ENCODE measurements at regions not wholly inside any gene's neighbourhood (a gene's known extent, or its start where the extent isn't known, plus 50 kb on each side); places are given as distances from the start of the nearest gene placed in this dataset.
A peak's percentile ranks its signal among the peaks of the same experiment; 100 is the strongest.

- no peak for TF ChIP-seq TCF12 (IDR thresholded peaks at IDR 0.05; ENCODE audit: low read depth, low read length)
Observed at GRCh38 chr5:130627145-130627544, 537.9 kb downstream of the HINT1 start (continued).

- Histone ChIP-seq H3K27ac (ENCODE audit: control insufficient read depth, insufficient read depth) (no peak overlapping the region), H3K4me3 (no peak overlapping the region), H3K27me3 (replicated peaks in 1 of 2; ENCODE audit: control insufficient read depth in 2 of 2, insufficient read depth in 2 of 2, low read length in 1 of 2) (no peaks in the 10 kb centered on the region), H3K9ac (ENCODE audit: control insufficient read depth, insufficient read depth, low read length) (no peak overlapping the region), H3K4me2 (ENCODE audit: control insufficient read depth, insufficient read depth) (no peak overlapping the region), H4K20me1 (ENCODE audit: control insufficient read depth, insufficient read depth) (no peaks in the 10 kb centered on the region), H3K79me2 (ENCODE audit: control insufficient read depth, insufficient read depth, low read length) (no peaks in the 10 kb centered on the region), H2AFZ (ENCODE audit: control insufficient read depth, low read depth, low read length) (no peak overlapping the region), H3K4me1 (ENCODE audit: control insufficient read depth, insufficient read depth, low read length) (no peaks in the 10 kb centered on the region), H3K9me3 (replicated peaks; ENCODE audit: control insufficient read depth, insufficient read depth, low read length) (no peaks in the 10 kb centered on the region), H3K36me3 (ENCODE audit: control insufficient read depth in 2 of 2, insufficient read depth in 2 of 2, low read length in 1 of 2) (no peaks in the 10 kb centered on the region)
- intact Hi-C loops (cut with micrococcal nuclease; ENCODE audit: unreplicated experiment): no loop called here
- ChIA-PET RAD21 (ENCODE audit: unreplicated experiment) (interaction anchor here (1.0 kb wide), 1 partner anchor 20 kb away, joined by 3 read pairs; no protein-coding TSS in a partner anchor), POLR2A (no interaction called here), SMC1A (ENCODE audit: uncharacterized antibody, unreplicated experiment) (no interaction called here), CTCF (no interaction called here)
- TF ChIP-seq NR2C1 (IDR thresholded peaks at IDR 0.05): no peak
- TF ChIP-seq USF1 (IDR thresholded peaks at IDR 0.05; ENCODE audit: borderline replicate concordance, extremely low read length, insufficient read depth, low read depth, low read length): no peak
- TF ChIP-seq PML (IDR thresholded peaks at IDR 0.05; ENCODE audit: low read length): no peak
- no peak for TF ChIP-seq STAT3 (IDR thresholded peaks at IDR 0.05; ENCODE audit: low read depth, low read length)
- TF ChIP-seq RFX5 (IDR thresholded peaks at IDR 0.05; ENCODE audit: low read depth, low read length): no peak
- TF ChIP-seq EED (IDR thresholded peaks at IDR 0.05; ENCODE audit: low read depth): no peak
- no peak for TF ChIP-seq E2F4 (IDR thresholded peaks at IDR 0.05; ENCODE audit: low read depth, low read length)
- no peak for TF ChIP-seq FOS (IDR thresholded peaks at IDR 0.05; ENCODE audit: borderline replicate concordance, extremely low read depth, insufficient read length)
- no peak for TF ChIP-seq POLR2AphosphoS2 (IDR thresholded peaks at IDR 0.05; ENCODE audit: low read depth, low read length)
- no peak for TF ChIP-seq SMAD1 (IDR thresholded peaks at IDR 0.05; ENCODE audit: low read depth, partially characterized antibody)
- TF ChIP-seq ZNF622 (IDR thresholded peaks at IDR 0.05): no peak
- TF ChIP-seq CBX3 (IDR thresholded peaks at IDR 0.05; ENCODE audit: borderline replicate concordance, low read depth): no peak
- no peak for TF ChIP-seq HCFC1 (IDR thresholded peaks at IDR 0.05; ENCODE audit: low read length)
- no peak for TF ChIP-seq ZBTB33 (IDR thresholded peaks at IDR 0.05)
- no peak for TF ChIP-seq MEF2A (IDR thresholded peaks at IDR 0.05; ENCODE audit: insufficient read depth, low read depth, low read length)
- TF ChIP-seq HDAC6 (IDR thresholded peaks at IDR 0.05; ENCODE audit: unreplicated experiment): no peak
- no peak for TF ChIP-seq HSF1 (IDR thresholded peaks at IDR 0.05; ENCODE audit: low read depth, low read length)
- in situ Hi-C loops (cut with MboI): no loop called here
- ATAC-seq: peak; percentile 68
- no peak for DNase-seq (ENCODE audit: low read depth, low spot score)
- no TSS peak for BruUV-seq (replicated peaks)
- no peak for FAIRE-seq
Observed at GRCh38 chr5:130624805-130625204, 540.3 kb downstream of the HINT1 start.
